Thyroid gland (tissue), 4 donors: ENCODE measurements at regions not wholly inside any gene's neighbourhood (a gene's known extent, or its start where the extent isn't known, plus 50 kb on each side); places are given as distances from the start of the nearest gene placed in this dataset.

Source experiments
- POLR2A ChIP-seq, 2 donors: fragments of 450-650 bp; IDR thresholded peaks; one replicate each; pipeline ENCODE4 v1.6.1; 2017; ENCODE audit warnings: antibody characterized with exemption in 2 of 2, mild to moderate bottlenecking in 2 of 2, moderate library complexity in 1 of 2
- TF ChIP-seq, protein P1 (sequence below), 6 experiments: fragments of 200-600 bp in 3 of 6; fragments of 450-650 bp in 3 of 6; sonication (generic) in 3 of 6; IDR thresholded peaks; one replicate each; pipeline ENCODE4 v1.5.1; 2016 to 2019; ENCODE audit warnings: antibody characterized with exemption in 6 of 6, mild to moderate bottlenecking in 2 of 6, inconsistent platforms in 1 of 6, moderate library complexity in 1 of 6

GRCh38 chr21:38142224-38142623 is 114.6 kb upstream of the KCNJ15 start:
- TF ChIP-seq, protein P1, sequence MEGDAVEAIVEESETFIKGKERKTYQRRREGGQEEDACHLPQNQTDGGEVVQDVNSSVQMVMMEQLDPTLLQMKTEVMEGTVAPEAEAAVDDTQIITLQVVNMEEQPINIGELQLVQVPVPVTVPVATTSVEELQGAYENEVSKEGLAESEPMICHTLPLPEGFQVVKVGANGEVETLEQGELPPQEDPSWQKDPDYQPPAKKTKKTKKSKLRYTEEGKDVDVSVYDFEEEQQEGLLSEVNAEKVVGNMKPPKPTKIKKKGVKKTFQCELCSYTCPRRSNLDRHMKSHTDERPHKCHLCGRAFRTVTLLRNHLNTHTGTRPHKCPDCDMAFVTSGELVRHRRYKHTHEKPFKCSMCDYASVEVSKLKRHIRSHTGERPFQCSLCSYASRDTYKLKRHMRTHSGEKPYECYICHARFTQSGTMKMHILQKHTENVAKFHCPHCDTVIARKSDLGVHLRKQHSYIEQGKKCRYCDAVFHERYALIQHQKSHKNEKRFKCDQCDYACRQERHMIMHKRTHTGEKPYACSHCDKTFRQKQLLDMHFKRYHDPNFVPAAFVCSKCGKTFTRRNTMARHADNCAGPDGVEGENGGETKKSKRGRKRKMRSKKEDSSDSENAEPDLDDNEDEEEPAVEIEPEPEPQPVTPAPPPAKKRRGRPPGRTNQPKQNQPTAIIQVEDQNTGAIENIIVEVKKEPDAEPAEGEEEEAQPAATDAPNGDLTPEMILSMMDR (IDR thresholded peaks at IDR 0.05): no peak
- TF ChIP-seq POLR2A (IDR thresholded peaks at IDR 0.05): no peak
